HepG2 (cell line): ENCODE measurements at regions not wholly inside any gene's neighbourhood (a gene's known extent, or its start where the extent isn't known, plus 50 kb on each side); places are given as distances from the start of the nearest gene placed in this dataset.

Source experiments
- ATAC-seq: fragments of 200-7000 bp; cut with Tn5 transposase; 3 replicates; pipeline ENCODE4 v1.9.1; 2020; ENCODE audit warnings: mild to moderate bottlenecking, moderate library complexity
- BruUV-seq: library from RNA; stranded (reverse); fragments of 400-500 nt; replicated peaks from 2 replicates; lab custom pipeline; 2021; lab: Mats Ljungman, UMichigan
- CTCF ChIA-PET: fragments of 300-600 bp; formaldehyde crosslinking; extraction: SDS; loops from one replicate; lab custom pipeline; 2021; ENCODE audit warnings: low total read pairs, inconsistent platforms, low intra/inter-chr PET ratio; lab: Yijun Ruan, JAX
- POLR2A ChIA-PET: fragments of 350-600 bp; sonication (Branson Sonifier 250); formaldehyde crosslinking; loops from one replicate; lab custom pipeline; 2020; ENCODE audit warnings: antibody characterized with exemption, inconsistent platforms; lab: Yijun Ruan, JAX
- DNase-seq: peaks from one replicate; pipeline ENCODE4 v3.0.0-alpha.2; 2015; ENCODE audit warnings: low spot score
- FAIRE-seq: peaks from 3 replicates; lab custom pipeline; 2011; peaks lifted over from hg19 to GRCh38; lab: Jason Lieb, UNC
- H2AFZ ChIP-seq: one replicate; pipeline ENCODE4 v1.6.1; 2011; ENCODE audit warnings: low read length, inconsistent platforms
- H3K27ac ChIP-seq: fragments of 300-600 bp; 3 replicates; pipeline ENCODE4 v1.8.0; 2011; ENCODE audit warnings: mixed run types, mild to moderate bottlenecking, mixed read lengths, low read length, inconsistent platforms; ENCODE audit not compliant: insufficient read depth; ENCODE audit errors: extremely low read length
- H3K27me3 ChIP-seq, 2 experiments: fragments of 200-600 bp in 1 of 2; 2 replicates in 1 of 2; 3 replicates in 1 of 2; pipeline versions ENCODE4 v1.6.0 to v1.8.0; 2011; ENCODE audit warnings: low read length in 2 of 2, mild to moderate bottlenecking in 2 of 2, moderate library complexity in 2 of 2, inconsistent platforms in 1 of 2; ENCODE audit not compliant: insufficient read depth in 2 of 2, control insufficient read depth in 1 of 2
- H3K36me3 ChIP-seq, 2 experiments: fragments of 200-600 bp in 1 of 2; replicated peaks in 1 of 2; 2 replicates in 1 of 2; 3 replicates in 1 of 2; pipeline versions ENCODE4 v1.5.1 to v1.8.0; 2011; ENCODE audit warnings: low read length in 2 of 2, inconsistent platforms in 1 of 2; ENCODE audit not compliant: insufficient read depth in 2 of 2, control insufficient read depth in 1 of 2
- H3K4me1 ChIP-seq: 2 replicates; pipeline ENCODE4 v1.5.1; 2012; ENCODE audit warnings: low read length, inconsistent platforms; ENCODE audit not compliant: insufficient read depth
- H3K4me2 ChIP-seq: 2 replicates; pipeline ENCODE4 v1.6.0; 2011; ENCODE audit warnings: low read depth, low read length, inconsistent platforms
- H3K4me3 ChIP-seq, 3 experiments: fragments of 200-600 bp in 1 of 3; sonication (generic), shearing (Covaris generic) in 1 of 3; replicated peaks in 1 of 3; 2 replicates each; pipeline ENCODE4 v1.5.1; 2011 to 2016; ENCODE audit warnings: low read length in 3 of 3, inconsistent platforms in 2 of 3, low read depth in 2 of 3, mild to moderate bottlenecking in 2 of 3, control low read depth in 1 of 3, mixed read lengths in 1 of 3; ENCODE audit not compliant: insufficient read depth in 1 of 3
- H3K79me2 ChIP-seq: one replicate; pipeline ENCODE4 v1.6.1; 2011; ENCODE audit warnings: low read length, inconsistent platforms; ENCODE audit not compliant: insufficient read depth
- H3K9ac ChIP-seq: 2 replicates; pipeline ENCODE4 v1.6.0; 2011; ENCODE audit warnings: mild to moderate bottlenecking, low read depth, low read length, inconsistent platforms; ENCODE audit not compliant: insufficient read depth
- H3K9me3 ChIP-seq: 2 replicates; pipeline ENCODE4 v1.5.1; 2012; ENCODE audit warnings: mild to moderate bottlenecking, low read length
- H4K20me1 ChIP-seq: 2 replicates; pipeline ENCODE4 v1.6.0; 2011; ENCODE audit warnings: inconsistent platforms, mild to moderate bottlenecking, low read length, moderate library complexity; ENCODE audit not compliant: insufficient read depth
- AGO2 ChIP-seq: fragments of 200-400 bp; formaldehyde crosslinking; optimal IDR thresholded peaks from 2 replicates; pipeline ENCODE3; 2017; ENCODE audit warnings: mild to moderate bottlenecking, low read depth, low read length, moderate library complexity
- ETV6 ChIP-seq: sonication (generic); formaldehyde crosslinking; conservative IDR thresholded peaks from 2 replicates; pipeline ENCODE4 v1.4.0; 2020; ENCODE audit warnings: missing genetic modification reagents
- GZF1 ChIP-seq: sonication (generic); formaldehyde crosslinking; IDR thresholded peaks from 2 replicates; pipeline ENCODE4 v1.5.1; 2020; ENCODE audit warnings: mild to moderate bottlenecking, missing genetic modification reagents
- ISX ChIP-seq: sonication (generic); formaldehyde crosslinking; conservative IDR thresholded peaks from 2 replicates; pipeline ENCODE4 v1.5.0; 2020; ENCODE audit warnings: missing genetic modification reagents
- KMT2A ChIP-seq: sonication (generic); formaldehyde crosslinking; IDR thresholded peaks from 2 replicates; pipeline ENCODE4 v1.4.0; 2020; ENCODE audit warnings: missing genetic modification reagents
- RXRB ChIP-seq: IDR thresholded peaks from 2 replicates; pipeline ENCODE4 v1.6.1; 2016; ENCODE audit warnings: borderline replicate concordance, missing genetic modification reagents, missing compliant biosample characterization
- SETDB1 ChIP-seq: sonication (generic); formaldehyde crosslinking; IDR thresholded peaks from 2 replicates; pipeline ENCODE4 v1.5.1; 2020; ENCODE audit warnings: missing genetic modification reagents, mild to moderate bottlenecking, borderline replicate concordance
- ZNF776 ChIP-seq: sonication (generic); formaldehyde crosslinking; IDR thresholded peaks from 2 replicates; pipeline ENCODE4 v1.4.0; 2020; ENCODE audit warnings: mild to moderate bottlenecking, missing genetic modification reagents
- WGBS: methylation state at CpG from one replicate; pipeline ENCODE4 v1.1.6; 2017; ENCODE audit warnings: low lambda C conversion rate; 5-methylcytosine and 5-hydroxymethylcytosine counted together
- in situ Hi-C: cut with HindIII; loops from 2 replicates; pipeline ENCODE4 v1.10.0; 2017; ENCODE audit warnings: low pct_unique_long_range_greater_than_20kb; ENCODE audit not compliant: extremely low pct_ligation_motif_present
- intact Hi-C: fragments of 100-400 bp; cut with micrococcal nuclease; formaldehyde crosslinking; loops from one replicate; pipeline ENCODE4 v1.10.0; 2022; ENCODE audit not compliant: unreplicated experiment
- TF ChIP-seq, protein P1 (sequence below): sonication (generic); formaldehyde crosslinking; IDR thresholded peaks from 2 replicates; pipeline ENCODE4 v1.8.1; 2022; ENCODE audit warnings: low read depth, mild to moderate bottlenecking, missing genetic modification reagents
- TF ChIP-seq, protein P2 (sequence below): sonication (generic); formaldehyde crosslinking; IDR thresholded peaks from 2 replicates; pipeline ENCODE4 v1.9.0; 2021; ENCODE audit warnings: missing genetic modification reagents, borderline replicate concordance
- TF ChIP-seq, protein P3 (sequence below): IDR thresholded peaks from 2 replicates; pipeline ENCODE4 v1.6.1; 2016; ENCODE audit warnings: missing genetic modification reagents, missing compliant biosample characterization
- TF ChIP-seq, protein P4 (sequence below): sonication (generic); formaldehyde crosslinking; IDR thresholded peaks from 2 replicates; pipeline ENCODE4 v1.8.0; 2022; ENCODE audit warnings: low read depth, missing genetic modification reagents

DNA sequence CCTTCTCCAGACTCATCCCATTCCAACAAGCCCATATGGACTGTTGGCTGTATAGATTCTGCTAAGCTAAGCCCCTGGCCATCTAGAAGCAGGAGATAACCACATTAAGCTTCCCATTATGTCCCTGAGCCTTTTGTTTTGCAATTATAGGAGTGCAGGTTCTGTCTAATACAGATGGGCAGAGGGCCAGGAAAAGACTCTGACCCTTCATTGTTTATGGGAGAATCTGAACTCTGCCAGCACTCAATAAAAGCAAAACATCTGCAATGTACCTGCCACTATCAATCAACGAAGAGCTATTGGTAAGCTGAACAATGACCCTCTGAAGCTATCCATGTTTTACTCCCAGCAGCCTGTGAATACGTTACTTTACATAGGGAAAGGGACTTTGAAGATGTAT, 207.3 kb upstream of the CLNK start:
- H3K4me2 ChIP-seq = no peak overlapping the region
- no peaks in the 10 kb centered on the region for H4K20me1 ChIP-seq
- BruUV-seq = no TSS peak
- H2AFZ ChIP-seq = no peak overlapping the region
- ATAC-seq (no peak), DNase-seq (no peak), FAIRE-seq (no peak)
- 2% methylated on average over 2 of the region's 2 CpGs for WGBS
- TF ChIP-seq AGO2 = no peak
- TF ChIP-seq, protein P1, sequence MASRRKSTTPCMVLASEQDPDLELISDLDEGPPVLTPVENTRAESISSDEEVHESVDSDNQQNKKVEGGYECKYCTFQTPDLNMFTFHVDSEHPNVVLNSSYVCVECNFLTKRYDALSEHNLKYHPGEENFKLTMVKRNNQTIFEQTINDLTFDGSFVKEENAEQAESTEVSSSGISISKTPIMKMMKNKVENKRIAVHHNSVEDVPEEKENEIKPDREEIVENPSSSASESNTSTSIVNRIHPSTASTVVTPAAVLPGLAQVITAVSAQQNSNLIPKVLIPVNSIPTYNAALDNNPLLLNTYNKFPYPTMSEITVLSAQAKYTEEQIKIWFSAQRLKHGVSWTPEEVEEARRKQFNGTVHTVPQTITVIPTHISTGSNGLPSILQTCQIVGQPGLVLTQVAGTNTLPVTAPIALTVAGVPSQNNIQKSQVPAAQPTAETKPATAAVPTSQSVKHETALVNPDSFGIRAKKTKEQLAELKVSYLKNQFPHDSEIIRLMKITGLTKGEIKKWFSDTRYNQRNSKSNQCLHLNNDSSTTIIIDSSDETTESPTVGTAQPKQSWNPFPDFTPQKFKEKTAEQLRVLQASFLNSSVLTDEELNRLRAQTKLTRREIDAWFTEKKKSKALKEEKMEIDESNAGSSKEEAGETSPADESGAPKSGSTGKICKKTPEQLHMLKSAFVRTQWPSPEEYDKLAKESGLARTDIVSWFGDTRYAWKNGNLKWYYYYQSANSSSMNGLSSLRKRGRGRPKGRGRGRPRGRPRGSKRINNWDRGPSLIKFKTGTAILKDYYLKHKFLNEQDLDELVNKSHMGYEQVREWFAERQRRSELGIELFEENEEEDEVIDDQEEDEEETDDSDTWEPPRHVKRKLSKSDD (CRISPR knock-in tag) = no peak
- TF ChIP-seq KMT2A (CRISPR knock-in tag) = no peak
- no peak for TF ChIP-seq SETDB1
- TF ChIP-seq, protein P2, sequence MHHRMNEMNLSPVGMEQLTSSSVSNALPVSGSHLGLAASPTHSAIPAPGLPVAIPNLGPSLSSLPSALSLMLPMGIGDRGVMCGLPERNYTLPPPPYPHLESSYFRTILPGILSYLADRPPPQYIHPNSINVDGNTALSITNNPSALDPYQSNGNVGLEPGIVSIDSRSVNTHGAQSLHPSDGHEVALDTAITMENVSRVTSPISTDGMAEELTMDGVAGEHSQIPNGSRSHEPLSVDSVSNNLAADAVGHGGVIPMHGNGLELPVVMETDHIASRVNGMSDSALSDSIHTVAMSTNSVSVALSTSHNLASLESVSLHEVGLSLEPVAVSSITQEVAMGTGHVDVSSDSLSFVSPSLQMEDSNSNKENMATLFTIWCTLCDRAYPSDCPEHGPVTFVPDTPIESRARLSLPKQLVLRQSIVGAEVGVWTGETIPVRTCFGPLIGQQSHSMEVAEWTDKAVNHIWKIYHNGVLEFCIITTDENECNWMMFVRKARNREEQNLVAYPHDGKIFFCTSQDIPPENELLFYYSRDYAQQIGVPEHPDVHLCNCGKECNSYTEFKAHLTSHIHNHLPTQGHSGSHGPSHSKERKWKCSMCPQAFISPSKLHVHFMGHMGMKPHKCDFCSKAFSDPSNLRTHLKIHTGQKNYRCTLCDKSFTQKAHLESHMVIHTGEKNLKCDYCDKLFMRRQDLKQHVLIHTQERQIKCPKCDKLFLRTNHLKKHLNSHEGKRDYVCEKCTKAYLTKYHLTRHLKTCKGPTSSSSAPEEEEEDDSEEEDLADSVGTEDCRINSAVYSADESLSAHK (CRISPR knock-in tag) = no peak
- TF ChIP-seq ISX = no peak
- no peak for TF ChIP-seq ETV6 (CRISPR knock-in tag)
- no peak for TF ChIP-seq GZF1 (CRISPR knock-in tag)
- no peak for TF ChIP-seq RXRB (CRISPR knock-in tag)
- TF ChIP-seq, protein P3, sequence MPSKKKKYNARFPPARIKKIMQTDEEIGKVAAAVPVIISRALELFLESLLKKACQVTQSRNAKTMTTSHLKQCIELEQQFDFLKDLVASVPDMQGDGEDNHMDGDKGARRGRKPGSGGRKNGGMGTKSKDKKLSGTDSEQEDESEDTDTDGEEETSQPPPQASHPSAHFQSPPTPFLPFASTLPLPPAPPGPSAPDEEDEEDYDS (CRISPR knock-in tag) = no peak
- no peak for TF ChIP-seq ZNF776 (CRISPR knock-in tag)
- TF ChIP-seq, protein P4, sequence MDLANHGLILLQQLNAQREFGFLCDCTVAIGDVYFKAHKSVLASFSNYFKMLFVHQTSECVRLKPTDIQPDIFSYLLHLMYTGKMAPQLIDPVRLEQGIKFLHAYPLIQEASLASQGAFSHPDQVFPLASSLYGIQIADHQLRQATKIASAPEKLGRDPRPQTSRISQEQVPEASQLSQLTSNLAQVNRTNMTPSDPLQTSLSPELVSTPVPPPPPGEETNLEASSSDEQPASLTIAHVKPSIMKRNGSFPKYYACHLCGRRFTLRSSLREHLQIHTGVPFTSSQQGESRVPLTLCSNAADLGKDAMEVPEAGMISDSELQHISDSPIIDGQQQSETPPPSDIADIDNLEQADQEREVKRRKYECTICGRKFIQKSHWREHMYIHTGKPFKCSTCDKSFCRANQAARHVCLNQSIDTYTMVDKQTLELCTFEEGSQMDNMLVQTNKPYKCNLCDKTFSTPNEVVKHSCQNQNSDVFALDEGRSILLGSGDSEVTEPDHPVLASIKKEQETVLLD = no peak
- no peak overlapping the region for H3K9ac ChIP-seq
- intact Hi-C loops (no loop called here), in situ Hi-C loops (no loop called here)
- H3K79me2 ChIP-seq = no peaks in the 10 kb centered on the region
- ChIA-PET CTCF (no interaction called here), POLR2A (no interaction called here)
- H3K27ac ChIP-seq = no peak overlapping the region
- H3K27me3 ChIP-seq = no peaks in the 10 kb centered on the region
- no peaks in the 10 kb centered on the region for H3K36me3 ChIP-seq
- no peak overlapping the region for H3K4me3 ChIP-seq
- H3K9me3 ChIP-seq = no peaks in the 10 kb centered on the region
- no peaks in the 10 kb centered on the region for H3K4me1 ChIP-seq
